ENCODE measurements at regions not wholly inside any gene's neighbourhood (a gene's known extent, or its start where the extent isn't known, plus 50 kb on each side); places are given as distances from the start of the nearest gene placed in this dataset.

- Histone ChIP-seq H3K27me3 (no peaks in the 10 kb centered on the region), H3K36me3 (no peaks in the 10 kb centered on the region), H3K4me1 (no peaks in the 10 kb centered on the region), H3K27ac (no peak overlapping the region), H3K4me3 (no peak overlapping the region), H3K9me3 (no peaks in the 10 kb centered on the region)
- DNase-seq = no peak
- no peak for TF ChIP-seq CTCF (IDR thresholded peaks at IDR 0.05)
- TF ChIP-seq POLR2A (IDR thresholded peaks at IDR 0.05) = no peak
Measured at GRCh38 chr5:88495810-88496209, 227.2 kb upstream of the TMEM161B start.

- no peaks in the 10 kb centered on the region for H3K9me3 ChIP-seq
- no peaks in the 10 kb centered on the region for H3K4me1 ChIP-seq
- no peak for TF ChIP-seq CTCF (IDR thresholded peaks at IDR 0.05)
- TF ChIP-seq POLR2A (IDR thresholded peaks at IDR 0.05) = no peak
- no peak for DNase-seq
- H3K27me3 ChIP-seq = no peaks in the 10 kb centered on the region
- no peak overlapping the region for H3K4me3 ChIP-seq
- no peaks in the 10 kb centered on the region for H3K36me3 ChIP-seq
- H3K27ac ChIP-seq = no peak overlapping the region
Measured at GRCh38 chr5:88490874-88491273, 222.2 kb upstream of the TMEM161B start.

GRCh38 chr5:88489364-88489763 is 220.7 kb upstream of the TMEM161B start:
- H3K36me3 ChIP-seq = no peaks in the 10 kb centered on the region
- H3K27ac ChIP-seq = no peak overlapping the region
- H3K4me3 ChIP-seq = no peak overlapping the region
- no peak for DNase-seq
- H3K27me3 ChIP-seq = no peaks in the 10 kb centered on the region
- H3K9me3 ChIP-seq = no peaks in the 10 kb centered on the region
- H3K4me1 ChIP-seq = no peaks in the 10 kb centered on the region
- TF ChIP-seq CTCF (IDR thresholded peaks at IDR 0.05) (no peak), POLR2A (IDR thresholded peaks at IDR 0.05) (no peak)

GRCh38 chr5:88488561-88488960 is 219.9 kb upstream of the TMEM161B start:
- Histone ChIP-seq H3K27me3 (no peaks in the 10 kb centered on the region), H3K9me3 (no peaks in the 10 kb centered on the region), H3K4me1 (no peaks in the 10 kb centered on the region), H3K27ac (no peak overlapping the region), H3K4me3 (no peak overlapping the region), H3K36me3 (no peaks in the 10 kb centered on the region)
- no peak for DNase-seq
- TF ChIP-seq POLR2A (IDR thresholded peaks at IDR 0.05) (no peak), CTCF (IDR thresholded peaks at IDR 0.05) (no peak)

- Histone ChIP-seq H3K4me3 (no peak overlapping the region), H3K27ac (no peak overlapping the region), H3K4me1 (no peaks in the 10 kb centered on the region), H3K36me3 (no peaks in the 10 kb centered on the region), H3K27me3 (no peaks in the 10 kb centered on the region), H3K9me3 (no peaks in the 10 kb centered on the region)
- TF ChIP-seq CTCF (IDR thresholded peaks at IDR 0.05) (no peak), POLR2A (IDR thresholded peaks at IDR 0.05) (no peak)
- no peak for DNase-seq
Measured at GRCh38 chr5:88488130-88488529, 219.5 kb upstream of the TMEM161B start.

- H3K4me3 ChIP-seq = no peak overlapping the region
- H3K9me3 ChIP-seq = no peaks in the 10 kb centered on the region
- TF ChIP-seq CTCF (IDR thresholded peaks at IDR 0.05) (no peak), POLR2A (IDR thresholded peaks at IDR 0.05) (no peak)
- H3K27ac ChIP-seq = no peak overlapping the region
- H3K36me3 ChIP-seq = no peaks in the 10 kb centered on the region
- no peaks in the 10 kb centered on the region for H3K27me3 ChIP-seq
- H3K4me1 ChIP-seq = no peaks in the 10 kb centered on the region
- no peak for DNase-seq
Measured at GRCh38 chr5:88487066-88487465, 218.4 kb upstream of the TMEM161B start.
